NOMO-1 (cell line): ENCODE measurements at regions not wholly inside any gene's neighbourhood (a gene's known extent, or its start where the extent isn't known, plus 50 kb on each side); places are given as distances from the start of the nearest gene placed in this dataset.
A peak's percentile ranks its signal among the peaks of the same experiment; 100 is the strongest.

ENCODE experiments used
- DNase-seq, 2 experiments: peaks; one replicate each; lab custom pipeline; 2025; ENCODE audit not compliant: unreplicated experiment in 2 of 2; lab: John Stamatoyannopoulos, UW

DNA sequence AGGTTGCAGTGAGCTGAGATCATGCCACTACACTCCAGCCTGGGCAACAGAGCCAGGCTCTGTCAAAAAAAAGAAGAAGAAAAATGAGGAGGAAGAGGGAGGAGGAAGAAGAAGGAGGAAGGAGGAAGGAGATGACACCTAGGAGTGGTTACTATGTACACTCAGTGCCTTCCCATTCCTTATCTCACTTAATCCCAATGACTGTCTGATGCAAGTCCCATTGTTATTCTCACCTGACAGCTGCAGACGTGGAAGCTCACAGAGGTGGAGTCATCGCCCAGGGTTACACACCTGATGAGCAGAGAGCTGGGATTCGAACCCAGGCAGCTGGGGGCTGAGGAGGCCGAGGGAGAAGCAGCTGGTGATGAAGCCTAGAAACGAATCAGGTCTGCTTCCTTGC, 258.8 kb downstream of the SNX10 start:
- no peak for DNase-seq

DNA sequence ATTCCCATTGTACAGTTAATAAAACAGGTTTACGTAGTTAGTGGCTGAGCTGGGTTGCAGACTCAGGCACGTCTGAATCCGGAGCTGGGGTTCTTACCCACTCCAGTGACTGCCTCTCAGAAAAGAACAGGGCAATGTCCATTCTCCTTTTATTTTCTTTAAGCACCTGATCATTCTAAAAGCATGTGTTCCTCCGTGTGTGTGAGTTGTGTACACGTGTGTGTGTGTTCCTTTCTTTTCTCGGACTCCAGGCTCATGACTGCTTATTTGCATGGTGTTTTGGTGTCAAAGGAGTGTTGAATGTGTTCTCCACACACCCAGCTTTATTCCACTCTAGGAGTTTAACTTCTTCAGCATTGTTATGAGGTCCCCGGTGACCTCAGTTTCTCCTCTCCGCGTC, 260.1 kb downstream of the SNX10 start:
- DNase-seq = no peak

- DNase-seq = peak; percentile 8 to 56
These were observed 261.5 kb downstream of the SNX10 start for GRCh38 chr7:26553128-26553527.

DNA sequence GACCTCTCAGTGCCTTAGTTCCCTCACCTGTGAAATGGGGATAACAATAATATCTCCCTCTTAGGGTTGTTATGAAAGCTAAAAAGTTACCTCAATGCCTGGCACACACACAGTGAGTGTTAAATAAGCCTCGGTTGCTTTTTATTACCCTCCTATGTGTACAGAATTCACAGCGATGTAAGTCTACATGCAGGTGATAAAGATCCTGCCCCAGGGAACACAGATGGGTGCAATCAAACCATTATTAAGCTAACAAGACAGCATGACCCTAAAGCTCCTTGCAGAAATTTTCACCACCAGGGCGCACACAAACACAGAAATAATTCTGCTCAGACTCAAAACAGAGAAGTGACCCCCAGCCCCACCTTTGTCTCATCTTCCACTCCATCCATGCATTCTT, 261.9 kb downstream of the SNX10 start:
- DNase-seq = no peak

- DNase-seq = no peak
These were observed 263.3 kb downstream of the SNX10 start for GRCh38 chr7:26554952-26555351.

DNA sequence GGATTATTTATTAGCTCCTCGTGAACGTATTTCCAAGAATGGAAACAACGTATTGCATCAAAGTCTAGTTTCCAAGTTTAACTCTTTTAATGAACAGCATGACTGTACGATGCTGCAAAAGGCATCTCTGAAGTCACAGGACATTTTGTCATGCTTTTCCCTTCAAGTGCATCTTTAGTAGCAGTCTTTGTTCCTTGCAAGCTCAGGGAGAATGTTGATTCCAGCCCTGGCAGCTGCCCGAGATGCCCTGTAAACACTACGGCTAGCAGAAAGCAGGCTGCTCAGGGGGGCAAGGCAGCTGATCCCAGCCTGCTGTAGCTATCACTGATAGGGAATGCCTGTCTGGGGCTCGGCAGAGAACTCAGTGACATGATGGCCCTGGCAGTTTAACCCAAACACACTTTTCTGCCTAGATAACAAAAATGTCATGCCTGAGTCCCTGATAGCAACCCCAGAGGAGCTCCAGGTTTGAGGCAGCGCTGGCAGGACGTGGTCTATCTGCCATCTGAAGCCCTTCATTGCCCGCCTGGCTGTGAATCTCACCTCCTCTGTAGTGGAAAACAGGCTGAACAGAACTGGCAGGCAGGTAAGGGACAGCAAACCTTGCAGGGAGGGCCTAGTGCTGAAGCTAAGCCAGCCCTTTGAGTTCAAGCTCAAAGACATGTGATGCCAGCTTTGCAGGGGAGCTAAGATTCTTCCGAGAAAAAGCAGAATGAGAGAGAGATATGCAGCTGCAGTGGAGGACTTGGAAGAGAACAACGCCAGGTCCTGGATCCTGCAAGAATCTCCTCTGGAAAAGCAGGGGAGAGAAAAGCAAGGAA, 264.6 kb downstream of the SNX10 start:
- DNase-seq = no peak

GRCh38 chr7:26560526-26561256, 269.0 kb downstream of the SNX10 start:
- DNase-seq = no peak

DNA sequence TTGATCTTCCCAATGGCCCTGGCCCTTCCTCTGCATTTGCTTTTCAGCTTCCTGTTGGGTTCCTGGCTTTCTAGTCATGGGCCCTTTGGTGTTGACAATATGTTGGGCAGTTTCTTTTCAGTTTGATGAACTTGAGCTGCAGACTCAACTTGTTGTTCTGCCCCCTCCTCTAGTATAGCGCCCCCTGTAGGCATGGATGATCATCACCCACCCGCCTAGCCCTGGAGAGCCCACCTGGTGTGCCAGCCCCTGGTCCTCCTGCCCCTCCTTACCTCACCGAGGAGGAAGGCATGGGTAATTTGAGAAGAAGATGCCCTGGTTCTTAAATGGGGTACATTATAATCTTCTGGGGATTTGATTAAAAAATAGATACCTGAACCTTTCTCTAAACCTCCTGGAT, 271.2 kb downstream of the SNX10 start:
- DNase-seq = no peak

- DNase-seq = no peak
These were observed 271.7 kb downstream of the SNX10 start for GRCh38 chr7:26563406-26563805.

GRCh38 chr7:26567266-26567665, 275.6 kb downstream of the SNX10 start:
- no peak for DNase-seq

GRCh38 chr7:26574476-26574875, 282.8 kb downstream of the SNX10 start:
- DNase-seq = no peak

DNA sequence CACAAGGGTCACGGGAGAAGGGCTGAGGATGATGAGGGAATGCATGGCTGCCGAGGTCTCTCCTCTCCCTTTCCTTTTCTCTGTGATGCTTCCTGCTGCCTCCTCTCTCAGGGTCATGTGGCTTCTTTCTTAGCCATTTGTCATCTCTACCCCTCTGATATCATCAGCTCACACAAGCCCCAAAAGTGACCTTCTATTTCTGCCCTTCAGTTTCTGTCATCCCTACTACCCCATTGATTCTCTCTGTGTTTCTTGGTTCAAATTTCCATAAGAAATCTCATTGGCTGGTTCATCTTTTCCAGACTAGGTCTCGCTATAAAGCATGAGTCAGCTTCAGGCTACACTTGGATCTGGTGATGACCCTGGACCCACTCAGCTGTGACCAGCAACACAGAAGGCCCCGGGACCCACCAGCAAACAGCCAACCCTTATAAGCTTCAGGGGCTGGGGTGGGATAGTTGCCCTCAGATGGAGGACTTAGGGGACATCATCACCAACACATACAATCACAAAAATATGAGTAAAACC, 284.3 kb downstream of the SKAP2 start:
- DNase-seq = no peak

GRCh38 chr7:26580711-26581110, 283.7 kb downstream of the SKAP2 start:
- no peak for DNase-seq

GRCh38 chr7:26583094-26583648, 281.2 kb downstream of the SKAP2 start:
- no peak for DNase-seq

- no peak for DNase-seq
These were observed 280.1 kb downstream of the SKAP2 start for GRCh38 chr7:26584326-26584725.

- DNase-seq = no peak
These were observed 279.3 kb downstream of the SKAP2 start for GRCh38 chr7:26584987-26585665.

GRCh38 chr7:26587536-26587935, 276.9 kb downstream of the SKAP2 start:
- DNase-seq = no peak

- no peak for DNase-seq
These were observed 275.9 kb downstream of the SKAP2 start for GRCh38 chr7:26588511-26588910.

DNA sequence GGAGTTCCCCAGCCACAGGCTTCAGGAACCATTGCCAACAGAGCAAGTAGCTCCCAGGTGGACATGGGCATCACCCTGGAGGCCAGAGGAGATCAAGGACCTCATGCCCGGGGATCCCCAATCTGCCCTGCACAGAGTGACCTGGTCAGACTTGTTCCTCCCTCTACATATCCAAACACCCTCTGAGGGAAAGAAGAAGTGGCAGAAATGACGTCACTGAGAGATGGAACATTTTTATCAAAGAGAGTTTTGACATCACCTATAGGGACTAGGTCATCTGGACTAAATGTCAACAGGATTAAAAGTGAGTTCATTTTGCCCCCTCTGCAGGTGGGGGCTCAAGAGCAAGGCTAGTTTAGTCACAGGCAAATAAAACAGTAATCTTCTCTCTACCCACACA, 273.7 kb downstream of the SKAP2 start:
- no peak for DNase-seq

DNA sequence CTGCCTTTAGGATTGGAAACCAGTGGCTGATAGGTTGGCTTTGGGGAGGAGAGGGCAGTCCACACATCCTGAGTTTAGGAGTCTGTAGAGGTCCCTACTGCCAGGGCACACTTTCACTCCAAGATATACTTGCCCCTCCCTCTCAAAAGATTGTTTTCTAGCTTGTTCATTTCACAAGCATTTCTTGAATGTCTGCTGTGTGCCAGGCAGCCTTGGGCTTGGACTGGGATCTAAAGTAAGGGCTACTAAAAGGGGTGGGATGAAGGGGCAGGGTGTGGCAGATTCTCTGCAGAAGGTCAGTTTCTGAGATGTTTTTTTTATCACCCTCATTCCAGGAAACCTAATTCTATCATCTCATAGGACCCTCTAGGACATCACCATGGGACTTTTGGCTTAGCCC, 272.4 kb downstream of the SKAP2 start:
- no peak for DNase-seq

GRCh38 chr7:26593393-26593792, 271.0 kb downstream of the SKAP2 start:
- DNase-seq = no peak
